Gastrocnemius medialis (tissue), 4 donors: ENCODE measurements at regions not wholly inside any gene's neighbourhood (a gene's known extent, or its start where the extent isn't known, plus 50 kb on each side); places are given as distances from the start of the nearest gene placed in this dataset.

Experiments used
- POLR2A ChIP-seq, 2 donors: fragments of 450-650 bp; IDR thresholded peaks; one replicate each; pipeline ENCODE4 v1.6.1; 2017; ENCODE audit warnings: antibody characterized with exemption in 2 of 2, mild to moderate bottlenecking in 2 of 2, moderate library complexity in 2 of 2
- TF ChIP-seq, protein P1 (sequence below), 5 experiments: fragments of 450-650 bp in 3 of 5; fragments of 200-600 bp in 2 of 5; sonication (generic) in 2 of 5; IDR thresholded peaks in 4 of 5; conservative IDR thresholded peaks in 1 of 5; 1 replicate in 4 of 5; 2 replicates in 1 of 5; pipeline ENCODE4 v1.5.1; 2016 to 2019; ENCODE audit warnings: antibody characterized with exemption in 5 of 5, mild to moderate bottlenecking in 3 of 5, moderate library complexity in 3 of 5

DNA sequence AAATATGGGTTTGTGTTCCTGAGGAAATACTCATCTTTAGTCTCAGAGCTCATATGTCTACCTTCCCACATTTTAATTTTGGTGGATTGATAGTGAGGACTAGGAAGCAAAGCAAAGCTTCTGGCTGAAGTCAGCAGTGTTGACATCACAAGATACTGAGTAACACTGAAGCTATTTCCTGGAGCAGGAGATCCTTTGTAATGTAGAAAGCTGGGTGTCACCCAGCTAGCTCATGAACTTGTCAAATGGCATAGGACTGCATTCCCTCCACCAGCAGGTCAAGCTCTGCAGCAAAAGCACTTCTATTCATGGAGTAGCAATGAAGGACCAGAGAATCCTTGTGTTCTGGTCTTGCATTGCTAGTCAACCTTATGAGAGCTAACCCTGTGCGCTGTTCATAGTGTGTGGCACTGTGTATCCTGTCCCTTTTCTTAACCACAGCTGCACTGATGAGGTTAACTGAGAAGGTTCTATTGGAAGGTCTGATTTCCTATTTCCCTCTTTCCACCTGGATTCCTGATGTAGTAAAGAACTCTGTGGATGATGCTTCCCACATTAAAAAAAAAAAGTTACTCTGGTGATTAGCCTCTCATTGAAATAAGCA lies 94.8 kb upstream of the ZNF804B start:
- TF ChIP-seq, protein P1, sequence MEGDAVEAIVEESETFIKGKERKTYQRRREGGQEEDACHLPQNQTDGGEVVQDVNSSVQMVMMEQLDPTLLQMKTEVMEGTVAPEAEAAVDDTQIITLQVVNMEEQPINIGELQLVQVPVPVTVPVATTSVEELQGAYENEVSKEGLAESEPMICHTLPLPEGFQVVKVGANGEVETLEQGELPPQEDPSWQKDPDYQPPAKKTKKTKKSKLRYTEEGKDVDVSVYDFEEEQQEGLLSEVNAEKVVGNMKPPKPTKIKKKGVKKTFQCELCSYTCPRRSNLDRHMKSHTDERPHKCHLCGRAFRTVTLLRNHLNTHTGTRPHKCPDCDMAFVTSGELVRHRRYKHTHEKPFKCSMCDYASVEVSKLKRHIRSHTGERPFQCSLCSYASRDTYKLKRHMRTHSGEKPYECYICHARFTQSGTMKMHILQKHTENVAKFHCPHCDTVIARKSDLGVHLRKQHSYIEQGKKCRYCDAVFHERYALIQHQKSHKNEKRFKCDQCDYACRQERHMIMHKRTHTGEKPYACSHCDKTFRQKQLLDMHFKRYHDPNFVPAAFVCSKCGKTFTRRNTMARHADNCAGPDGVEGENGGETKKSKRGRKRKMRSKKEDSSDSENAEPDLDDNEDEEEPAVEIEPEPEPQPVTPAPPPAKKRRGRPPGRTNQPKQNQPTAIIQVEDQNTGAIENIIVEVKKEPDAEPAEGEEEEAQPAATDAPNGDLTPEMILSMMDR (IDR thresholded peaks at IDR 0.05 in 4 of 5, conservative IDR thresholded peaks at IDR 0.05 in 1 of 5): no peak
- TF ChIP-seq POLR2A (IDR thresholded peaks at IDR 0.05): no peak
